22Rv1 (cell line): ENCODE measurements at regions not wholly inside any gene's neighbourhood (a gene's known extent, or its start where the extent isn't known, plus 50 kb on each side); places are given as distances from the start of the nearest gene placed in this dataset.

ENCODE experiments used
- H3K27ac ChIP-seq: fragments of 450-650 bp; 2 replicates; pipeline ENCODE4 v1.5.1; 2017
- ZFX ChIP-seq: fragments of 450-650 bp; IDR thresholded peaks from 2 replicates; pipeline ENCODE4 v1.6.1; 2017; ENCODE audit warnings: antibody characterized with exemption, borderline replicate concordance
- TF ChIP-seq, protein P1 (sequence below): fragments of 450-650 bp; IDR thresholded peaks from 2 replicates; pipeline ENCODE4 v1.5.1; 2017; ENCODE audit warnings: mild to moderate bottlenecking

DNA sequence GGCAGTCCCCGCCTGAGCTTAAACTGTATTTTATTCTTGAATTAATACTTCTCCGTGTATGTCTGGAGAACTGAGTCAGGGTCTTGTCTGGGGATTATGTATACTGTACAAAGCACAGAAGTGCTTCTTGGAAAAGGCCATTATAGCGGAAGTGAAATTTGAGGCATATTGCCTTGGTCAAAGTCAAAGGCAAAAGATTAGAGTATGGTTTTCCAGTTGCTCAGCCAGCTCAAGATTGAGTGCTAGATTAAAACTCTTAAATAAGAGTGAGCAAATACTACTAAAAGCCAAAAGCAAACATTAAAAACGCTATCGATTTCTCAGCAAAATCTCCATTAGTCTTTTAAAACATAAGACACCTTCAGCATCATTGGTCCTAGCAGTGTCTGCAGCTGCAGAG lies 207.7 kb upstream of the MAN1A1 start:
- H3K27ac ChIP-seq, result no peak overlapping the region
- TF ChIP-seq ZFX, result no peak
- TF ChIP-seq, protein P1, sequence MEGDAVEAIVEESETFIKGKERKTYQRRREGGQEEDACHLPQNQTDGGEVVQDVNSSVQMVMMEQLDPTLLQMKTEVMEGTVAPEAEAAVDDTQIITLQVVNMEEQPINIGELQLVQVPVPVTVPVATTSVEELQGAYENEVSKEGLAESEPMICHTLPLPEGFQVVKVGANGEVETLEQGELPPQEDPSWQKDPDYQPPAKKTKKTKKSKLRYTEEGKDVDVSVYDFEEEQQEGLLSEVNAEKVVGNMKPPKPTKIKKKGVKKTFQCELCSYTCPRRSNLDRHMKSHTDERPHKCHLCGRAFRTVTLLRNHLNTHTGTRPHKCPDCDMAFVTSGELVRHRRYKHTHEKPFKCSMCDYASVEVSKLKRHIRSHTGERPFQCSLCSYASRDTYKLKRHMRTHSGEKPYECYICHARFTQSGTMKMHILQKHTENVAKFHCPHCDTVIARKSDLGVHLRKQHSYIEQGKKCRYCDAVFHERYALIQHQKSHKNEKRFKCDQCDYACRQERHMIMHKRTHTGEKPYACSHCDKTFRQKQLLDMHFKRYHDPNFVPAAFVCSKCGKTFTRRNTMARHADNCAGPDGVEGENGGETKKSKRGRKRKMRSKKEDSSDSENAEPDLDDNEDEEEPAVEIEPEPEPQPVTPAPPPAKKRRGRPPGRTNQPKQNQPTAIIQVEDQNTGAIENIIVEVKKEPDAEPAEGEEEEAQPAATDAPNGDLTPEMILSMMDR, result no peak

- no peak for TF ChIP-seq ZFX
- no peak overlapping the region for H3K27ac ChIP-seq
Observed at GRCh38 chr6:119552021-119552420, 202.5 kb upstream of the MAN1A1 start.

- H3K27ac ChIP-seq, result no peak overlapping the region
- no peak for TF ChIP-seq ZFX
- TF ChIP-seq, protein P1, result no peak
Observed at GRCh38 chr6:119547024-119547423, 197.5 kb upstream of the MAN1A1 start.

- TF ChIP-seq, protein P1, result no peak
- TF ChIP-seq ZFX, result no peak
- no peak overlapping the region for H3K27ac ChIP-seq
Observed at GRCh38 chr6:119545245-119545644, 195.7 kb upstream of the MAN1A1 start.

- TF ChIP-seq, protein P1, result no peak
- no peak for TF ChIP-seq ZFX
- H3K27ac ChIP-seq, result no peak overlapping the region
Observed at GRCh38 chr6:119544325-119545175, 195.0 kb upstream of the MAN1A1 start.

DNA sequence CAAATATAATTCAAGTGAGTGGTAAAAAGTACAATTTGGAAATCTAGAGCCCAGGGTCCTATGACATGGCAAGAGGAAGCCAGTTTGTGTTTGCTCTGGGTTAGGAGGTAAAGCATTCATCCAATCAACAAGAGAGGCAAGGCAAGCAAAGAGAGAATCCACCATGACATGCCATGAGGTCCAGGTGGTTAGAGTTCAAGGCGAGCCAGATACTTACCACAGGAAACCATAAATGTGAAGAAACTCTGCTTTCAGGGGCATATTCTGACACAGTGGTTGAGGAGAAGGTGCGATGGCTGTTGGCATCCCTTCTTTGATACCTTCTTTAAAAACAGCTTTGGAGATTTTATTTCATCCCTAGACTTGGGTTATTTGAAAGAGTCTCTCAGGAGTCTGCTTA lies 193.8 kb upstream of the MAN1A1 start:
- no peak overlapping the region for H3K27ac ChIP-seq
- TF ChIP-seq ZFX, result no peak
- TF ChIP-seq, protein P1, result no peak

DNA sequence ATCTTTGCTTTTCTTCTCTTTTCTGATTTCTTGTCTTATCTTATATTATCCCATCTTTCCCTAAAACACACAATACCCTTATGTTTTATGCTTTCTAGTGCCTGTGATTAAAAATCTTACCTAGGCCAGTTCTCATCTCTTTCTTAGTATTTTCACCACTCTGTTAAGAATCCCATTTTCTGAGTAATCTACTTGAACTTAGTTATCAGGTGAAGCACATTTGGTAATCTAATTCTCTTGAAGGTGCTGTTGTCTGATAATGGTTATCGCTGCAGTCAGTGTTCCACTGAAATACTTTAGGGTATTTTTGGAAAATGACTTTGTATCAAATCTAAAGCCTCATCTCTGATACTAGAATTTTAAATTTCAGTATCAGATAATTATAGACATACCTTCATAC lies 192.5 kb upstream of the MAN1A1 start:
- TF ChIP-seq, protein P1, result no peak
- TF ChIP-seq ZFX, result no peak
- H3K27ac ChIP-seq, result no peak overlapping the region
